NOMO-1 treated with dmso at 0.1 percent for 144 hours (cell line): ENCODE measurements at regions not wholly inside any gene's neighbourhood (a gene's known extent, or its start where the extent isn't known, plus 50 kb on each side); places are given as distances from the start of the nearest gene placed in this dataset.
"Not testable (repeated sequence)": the region's sequence is repeated elsewhere in the genome, so short reads cannot be mapped to it uniquely, and the experiment has no call there.

Experiments used
- DNase-seq: peaks from one replicate; lab custom pipeline; 2025; ENCODE audit not compliant: unreplicated experiment; lab: John Stamatoyannopoulos, UW

DNA sequence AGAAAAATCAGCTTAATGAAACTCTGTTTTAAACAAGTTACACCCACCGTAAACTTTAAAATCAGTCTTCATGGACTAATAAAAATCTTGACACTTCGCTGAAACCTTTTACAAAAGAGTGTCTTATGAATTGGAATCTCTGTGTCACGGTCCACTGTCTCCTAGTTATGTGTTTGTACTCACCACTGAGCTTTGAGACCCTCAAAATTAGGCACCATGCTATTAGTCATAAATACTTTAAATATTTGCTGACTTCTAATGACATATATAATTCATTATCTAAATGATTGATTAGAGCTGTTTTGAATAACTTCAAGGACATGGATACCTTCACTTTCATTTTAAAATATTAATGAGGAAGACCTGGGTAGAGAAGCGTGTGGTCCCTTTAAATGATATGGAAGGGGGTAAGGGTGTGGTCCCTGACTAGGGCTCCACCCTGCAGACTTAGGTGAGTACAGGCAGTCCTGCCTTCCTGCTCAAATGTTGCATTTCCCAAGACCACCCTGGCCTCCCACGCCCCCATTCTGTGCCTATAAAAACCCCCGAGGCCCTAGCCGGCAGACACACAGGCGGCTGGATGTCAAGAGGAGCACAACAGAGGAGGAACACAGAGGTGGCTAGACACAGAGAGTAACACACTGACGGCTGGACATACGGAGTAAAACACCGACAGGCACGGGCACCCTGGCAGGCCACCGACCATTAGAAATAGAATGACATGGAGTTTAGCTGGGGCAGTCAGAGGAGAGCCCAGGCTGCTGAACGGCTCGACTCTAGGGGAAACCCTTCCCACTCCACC, 179.0 kb upstream of the CDH9 start:
- no peak for DNase-seq

- no peak for DNase-seq
These were observed 178.1 kb upstream of the CDH9 start for GRCh38 chr5:27216367-27216950.

DNA sequence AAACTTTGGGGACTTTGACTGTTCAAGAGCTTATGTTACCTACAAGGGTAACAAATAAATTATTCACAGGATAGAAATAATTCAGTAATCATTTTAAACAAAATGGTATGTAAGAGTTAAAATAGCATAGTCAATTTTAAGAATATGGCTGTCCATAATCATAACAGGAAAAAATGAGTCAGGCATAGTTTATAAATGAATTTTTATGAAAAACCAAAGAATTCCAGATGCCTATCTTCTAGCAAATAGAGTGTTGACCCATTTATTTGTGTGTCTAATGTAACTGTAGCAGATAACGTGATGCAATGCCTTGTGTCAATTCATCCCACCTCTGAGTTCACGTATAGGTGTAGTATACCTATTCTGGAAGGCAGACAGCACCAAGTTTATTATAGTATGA, 169.7 kb upstream of the CDH9 start:
- DNase-seq, result no peak

DNA sequence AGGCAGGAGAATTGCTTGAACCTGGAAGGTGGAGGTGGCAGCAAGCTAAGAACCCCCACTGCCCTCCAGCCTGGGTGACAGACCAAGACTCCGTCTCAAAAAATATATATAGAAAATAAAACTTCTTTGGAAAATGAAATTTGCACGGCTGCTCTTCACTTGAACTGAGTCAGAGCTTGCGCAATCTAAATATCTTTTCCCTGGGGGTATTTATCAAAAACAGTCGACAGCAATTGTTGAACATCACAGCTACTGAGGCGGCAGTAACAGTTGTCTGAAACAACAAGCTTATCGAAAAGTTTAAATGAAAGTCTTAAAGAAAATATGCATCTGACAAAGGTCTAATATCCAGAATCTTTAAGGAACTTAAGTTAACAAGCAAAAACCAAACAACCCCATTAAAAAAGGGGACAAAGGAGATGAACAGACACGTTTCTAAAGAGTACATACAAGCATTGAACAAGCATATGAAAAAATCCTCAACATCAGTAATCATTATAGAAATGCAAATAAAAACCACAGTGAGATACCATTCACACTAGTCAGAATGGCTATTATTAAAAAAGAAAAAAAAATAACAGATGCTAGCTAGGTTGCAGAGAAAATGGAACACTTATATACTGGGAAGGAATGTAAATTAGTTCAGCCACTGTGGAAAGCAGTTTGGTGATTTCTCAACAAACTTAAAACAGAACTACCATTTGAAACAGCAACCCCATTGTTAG, 153.6 kb upstream of the CDH9 start:
- no peak for DNase-seq

GRCh38 chr5:27172693-27173092, 134.3 kb upstream of the CDH9 start:
- no peak for DNase-seq

GRCh38 chr5:27171761-27172261, 133.4 kb upstream of the CDH9 start:
- DNase-seq, result no peak

DNA sequence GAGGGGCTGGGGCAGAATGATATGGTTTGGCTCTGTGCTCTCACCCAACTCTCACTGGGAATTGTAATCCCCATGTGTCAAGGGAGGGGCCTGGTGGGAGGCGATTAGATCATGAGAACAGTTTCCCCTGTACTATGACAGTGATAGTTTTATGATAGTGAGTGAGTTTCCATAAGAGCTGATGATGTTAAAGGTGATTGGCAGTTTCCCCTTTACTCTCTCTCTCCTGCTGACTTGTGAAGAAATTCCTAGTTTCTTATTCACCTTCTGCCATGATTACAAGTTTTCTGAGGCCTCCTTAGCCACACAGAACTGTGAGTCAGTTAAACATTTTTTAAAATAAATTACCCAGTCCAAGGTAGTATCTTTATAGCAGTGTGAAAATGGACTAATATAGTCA, 120.4 kb upstream of the CDH9 start:
- DNase-seq, result no peak

GRCh38 chr5:27158171-27158570, 119.8 kb upstream of the CDH9 start:
- no peak for DNase-seq

DNA sequence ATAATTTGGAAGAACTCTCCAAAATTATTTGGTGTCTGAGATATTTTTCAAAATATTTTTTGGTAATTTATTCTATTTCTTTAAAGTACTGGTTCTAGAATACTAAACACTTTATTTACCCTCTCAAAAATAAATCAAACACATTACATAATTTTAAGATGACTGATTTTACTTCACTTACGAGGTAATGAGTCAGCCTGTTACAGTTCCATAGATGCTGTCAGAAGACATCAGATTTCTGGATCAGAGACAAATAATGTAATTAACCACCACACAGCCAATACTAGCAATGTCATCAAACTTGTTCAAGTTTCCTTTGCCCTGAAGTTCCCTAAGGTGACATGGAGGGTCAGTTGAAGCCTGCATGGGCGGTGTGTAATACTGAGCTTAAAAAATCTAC, 106.1 kb upstream of the CDH9 start:
- DNase-seq, result no peak

DNA sequence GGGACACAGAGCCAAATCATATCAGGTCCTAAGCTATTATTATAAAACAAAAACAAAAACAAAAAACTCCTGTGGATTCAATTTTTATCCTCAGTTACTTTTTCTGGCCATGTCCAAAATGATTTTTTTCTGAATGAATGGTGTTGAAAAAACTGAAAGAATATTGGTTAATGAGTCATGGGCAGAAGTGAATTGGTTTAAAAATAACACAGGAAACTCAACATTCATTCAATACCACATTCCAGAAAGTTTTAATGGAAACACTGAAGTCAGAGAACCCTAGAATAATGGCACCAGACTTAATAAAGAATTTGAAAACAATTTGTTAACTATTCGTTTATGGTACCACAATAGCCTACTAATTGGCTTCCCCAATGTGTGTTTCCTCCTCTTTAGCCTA, 102.4 kb upstream of the CDH9 start:
- no peak for DNase-seq

GRCh38 chr5:27130587-27130986, 92.2 kb upstream of the CDH9 start:
- no peak for DNase-seq

DNA sequence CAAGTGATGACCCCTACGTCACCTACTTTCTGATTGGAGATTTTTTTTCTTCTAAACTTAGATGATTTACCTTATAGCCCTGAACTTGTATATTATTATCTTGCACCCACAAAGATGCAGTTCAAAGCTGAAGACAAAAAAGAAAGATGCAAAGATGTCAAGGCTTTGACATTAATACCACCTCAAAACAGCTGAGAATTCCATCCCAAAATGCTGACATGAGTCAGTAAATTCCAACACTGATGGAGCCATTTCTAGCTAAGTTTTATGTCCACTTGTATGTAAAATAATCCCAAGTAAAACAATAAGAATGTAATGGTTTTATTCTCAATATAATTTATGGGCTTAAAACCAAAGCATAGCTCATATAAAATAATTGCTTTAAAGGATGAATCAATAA, 91.5 kb upstream of the CDH9 start:
- no peak for DNase-seq

GRCh38 chr5:27125856-27126255, 87.5 kb upstream of the CDH9 start:
- DNase-seq, result no peak

- DNase-seq, result peak; percentile 12
These were observed 86.2 kb upstream of the CDH9 start for GRCh38 chr5:27124590-27124989.

- DNase-seq, result not testable (repeated sequence)
These were observed 81.4 kb upstream of the CDH9 start for GRCh38 chr5:27119736-27120321.

DNA sequence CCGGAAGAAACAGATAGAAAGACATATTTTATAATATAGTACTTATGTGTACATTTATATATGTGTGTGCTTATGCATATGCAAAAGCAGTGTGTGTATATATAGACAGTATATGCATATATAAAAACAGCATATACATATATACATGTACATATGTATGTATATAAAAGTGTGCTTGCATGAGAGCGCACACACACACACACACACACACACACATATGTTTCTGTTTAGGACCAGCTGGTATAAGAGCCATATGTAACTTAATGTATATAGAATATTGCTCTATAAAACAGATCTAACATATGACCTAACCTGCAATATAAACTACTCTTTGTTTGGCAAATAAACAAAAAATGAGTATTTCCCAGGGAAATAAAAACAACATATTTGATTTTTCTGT, 65.1 kb upstream of the CDH9 start:
- DNase-seq, result no peak

DNA sequence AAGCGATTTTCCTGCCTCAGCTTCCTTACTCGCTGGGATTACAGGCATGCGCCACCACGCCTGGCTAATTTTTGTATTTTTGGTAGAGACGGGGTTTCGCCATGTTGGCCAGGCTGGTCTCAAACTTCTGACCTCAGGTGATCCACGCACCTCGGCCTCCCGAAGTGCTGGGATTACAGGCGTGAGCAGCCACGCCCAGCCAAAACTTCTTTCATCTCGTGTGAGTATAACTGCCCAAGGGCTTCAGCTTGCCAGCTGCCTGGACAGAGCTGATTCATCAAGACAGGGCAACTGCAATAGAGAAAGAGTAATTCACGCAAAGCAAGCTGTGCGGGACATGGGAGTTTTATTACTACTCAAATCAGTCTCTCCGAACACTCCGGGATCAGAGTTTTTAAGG, 57.4 kb upstream of the CDH9 start:
- DNase-seq, result not testable (repeated sequence)

- DNase-seq, result no peak
These were observed 54.9 kb upstream of the CDH9 start for GRCh38 chr5:27093279-27093678.

DNA sequence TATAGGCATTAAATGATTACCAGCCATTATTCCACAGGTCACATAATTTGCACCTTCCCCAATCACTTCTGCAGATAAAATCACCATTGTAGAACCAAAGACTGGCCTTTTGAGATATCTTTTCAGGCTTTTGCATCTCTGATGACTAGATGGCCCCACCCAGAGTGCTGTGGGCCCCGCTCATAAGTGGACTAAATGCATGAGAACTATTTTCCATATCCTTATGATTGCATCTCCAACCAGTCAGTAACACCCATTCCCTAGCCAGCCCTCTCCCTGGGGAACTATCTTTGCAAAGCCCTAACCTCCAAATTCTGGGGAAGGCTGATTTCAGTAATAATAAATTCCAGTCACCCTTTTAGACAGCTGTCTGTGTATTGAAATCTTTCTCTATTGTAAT, 53.5 kb upstream of the CDH9 start:
- no peak for DNase-seq

DNA sequence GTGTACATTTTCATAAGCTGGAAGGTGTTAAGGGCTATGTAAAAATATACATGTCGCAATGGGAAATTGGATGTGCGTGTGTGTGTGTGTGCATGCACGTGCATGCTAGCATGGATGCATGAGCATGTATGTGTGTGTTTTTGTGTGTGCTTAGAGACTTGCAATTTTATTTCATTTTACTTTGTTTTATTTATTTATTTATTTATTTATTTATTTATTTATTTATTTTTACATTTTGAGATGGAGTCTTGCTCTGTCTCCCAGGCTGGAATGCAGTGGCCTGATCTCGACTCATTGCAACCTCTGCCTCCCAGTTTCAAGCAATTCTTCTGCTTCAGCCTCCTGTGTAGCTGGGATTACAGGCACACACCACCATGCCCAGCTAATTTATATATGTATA, 50.4 kb upstream of the CDH9 start:
- not testable (repeated sequence) for DNase-seq
